Skeletal muscle satellite cell (primary cell): ENCODE measurements at regions not wholly inside any gene's neighbourhood (a gene's known extent, or its start where the extent isn't known, plus 50 kb on each side); places are given as distances from the start of the nearest gene placed in this dataset.

Source experiments
- H3K27me3 ChIP-seq: 2 replicates; pipeline ENCODE4 v1.7.0; 2013; ENCODE audit warnings: low read length; ENCODE audit not compliant: control insufficient read depth, insufficient read depth
- H3K36me3 ChIP-seq: 2 replicates; pipeline ENCODE4 v1.7.0; 2013; ENCODE audit warnings: mild to moderate bottlenecking, control low read depth, low read length; ENCODE audit not compliant: insufficient read depth
- H3K4me1 ChIP-seq: 2 replicates; pipeline ENCODE4 v1.7.0; 2013; ENCODE audit warnings: low read length; ENCODE audit not compliant: control insufficient read depth, insufficient read depth
- H3K4me2 ChIP-seq: 2 replicates; pipeline ENCODE4 v1.7.0; 2013; ENCODE audit warnings: mild to moderate bottlenecking, low read length
- H3K4me3 ChIP-seq: 2 replicates; pipeline ENCODE4 v1.7.0; 2013; ENCODE audit warnings: low read length
- H3K9ac ChIP-seq: 2 replicates; pipeline ENCODE4 v1.7.0; 2013; ENCODE audit warnings: mild to moderate bottlenecking, low read depth, low read length, moderate library complexity
- H3K9me3 ChIP-seq: replicated peaks from 2 replicates; pipeline ENCODE4 v1.7.0; 2013; ENCODE audit warnings: mild to moderate bottlenecking, control low read depth, low read length

- no peaks in the 10 kb centered on the region for H3K9me3 ChIP-seq
- no peak overlapping the region for H3K4me2 ChIP-seq
- no peaks in the 10 kb centered on the region for H3K27me3 ChIP-seq
Observed at GRCh38 chr9:28868228-28868990, 1295.1 kb upstream of the C9orf72 start.

DNA sequence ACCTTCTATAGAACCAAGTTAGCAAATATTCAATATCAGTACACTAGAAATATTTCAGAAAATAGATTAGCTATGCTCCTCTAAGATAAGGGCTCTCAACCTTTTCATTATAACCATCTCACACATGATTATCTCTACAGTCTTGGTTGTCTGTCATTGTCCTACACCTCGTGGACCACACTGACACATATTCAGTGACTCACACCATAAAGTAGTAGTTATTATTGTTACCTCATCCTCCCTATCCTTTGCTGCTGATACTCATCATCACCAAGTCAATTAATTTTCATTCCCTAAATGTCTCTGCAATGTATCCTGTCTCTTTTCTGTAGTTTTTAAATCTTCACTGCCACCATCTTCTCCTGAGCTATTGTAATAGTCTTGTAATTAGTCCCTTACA is 1309.2 kb upstream of the C9orf72 start:
- no peaks in the 10 kb centered on the region for H3K36me3 ChIP-seq
- no peaks in the 10 kb centered on the region for H3K9me3 ChIP-seq
- H3K4me3 ChIP-seq, result no peak overlapping the region
- H3K27me3 ChIP-seq, result no peaks in the 10 kb centered on the region
- no peak overlapping the region for H3K9ac ChIP-seq
- H3K4me1 ChIP-seq, result no peaks in the 10 kb centered on the region
- H3K4me2 ChIP-seq, result no peak overlapping the region

More at GRCh38 chr9:28868228-28868990, 1295.1 kb upstream of the C9orf72 start:
- Histone ChIP-seq H3K4me3 (no peak overlapping the region), H3K4me1 (no peaks in the 10 kb centered on the region), H3K9ac (no peak overlapping the region), H3K36me3 (no peaks in the 10 kb centered on the region)

DNA sequence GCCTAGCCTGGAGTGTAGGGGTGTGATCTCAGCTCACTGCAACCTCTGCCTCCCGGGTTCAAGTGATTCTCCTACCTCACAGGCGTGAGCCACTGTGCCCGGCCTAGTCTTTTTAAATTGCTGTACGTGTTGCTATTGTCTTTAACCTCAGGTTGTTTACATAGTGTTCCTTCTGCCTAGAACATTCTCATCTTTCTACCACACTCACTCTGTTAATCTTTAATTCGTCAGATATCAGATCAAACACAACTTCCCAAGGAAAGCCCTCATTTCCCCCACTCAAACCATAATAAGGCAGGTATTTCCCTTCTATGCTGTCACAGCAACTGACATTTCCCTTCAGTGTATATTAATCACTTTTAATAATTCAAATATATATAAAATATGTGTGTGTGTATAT is 1310.0 kb upstream of the C9orf72 start:
- no peak overlapping the region for H3K4me3 ChIP-seq
- no peak overlapping the region for H3K9ac ChIP-seq
- H3K4me1 ChIP-seq, result no peaks in the 10 kb centered on the region
- no peaks in the 10 kb centered on the region for H3K27me3 ChIP-seq
- H3K4me2 ChIP-seq, result no peak overlapping the region
- no peaks in the 10 kb centered on the region for H3K9me3 ChIP-seq
- H3K36me3 ChIP-seq, result no peaks in the 10 kb centered on the region

DNA sequence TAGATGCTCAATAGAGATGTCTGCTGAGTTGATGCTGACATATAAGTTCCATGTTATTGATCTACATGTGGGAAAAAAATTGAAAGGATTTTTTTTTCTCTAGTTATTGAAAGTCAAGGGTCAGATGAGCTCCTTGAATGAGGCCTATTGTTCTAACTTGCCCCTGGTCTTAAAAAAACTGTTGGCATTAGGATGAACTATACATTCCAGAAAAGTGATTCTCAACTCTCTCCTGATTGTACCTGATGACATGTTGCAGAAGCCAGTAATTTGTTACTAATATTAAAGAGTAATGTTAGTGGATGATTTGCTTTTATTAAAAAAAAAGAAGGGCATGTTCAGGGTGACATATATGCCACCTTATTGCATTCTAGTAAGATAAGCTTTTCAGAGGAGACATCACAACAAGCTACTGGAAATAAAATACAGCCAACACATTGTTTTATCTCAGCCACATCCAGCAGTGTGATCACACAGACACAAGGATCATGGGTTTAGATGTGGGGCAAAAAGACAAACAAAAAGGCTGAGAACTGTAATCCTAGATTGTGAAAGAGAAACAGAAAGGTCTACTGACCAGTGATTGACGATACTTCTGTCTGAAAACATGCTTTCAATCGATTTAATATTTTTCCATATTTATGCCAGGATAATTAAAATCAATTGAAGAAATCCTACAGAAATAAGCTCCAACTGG is 1314.1 kb upstream of the C9orf72 start:
- no peak overlapping the region for H3K9ac ChIP-seq
- no peaks in the 10 kb centered on the region for H3K36me3 ChIP-seq
- no peak overlapping the region for H3K4me2 ChIP-seq
- no peaks in the 10 kb centered on the region for H3K27me3 ChIP-seq
- no peaks in the 10 kb centered on the region for H3K4me1 ChIP-seq
- H3K4me3 ChIP-seq, result no peak overlapping the region
- no peaks in the 10 kb centered on the region for H3K9me3 ChIP-seq

GRCh38 chr9:28888806-28889205 is 1315.5 kb upstream of the C9orf72 start:
- H3K36me3 ChIP-seq, result no peaks in the 10 kb centered on the region
- H3K4me2 ChIP-seq, result no peak overlapping the region

GRCh38 chr9:28892538-28892937 is 1319.3 kb upstream of the C9orf72 start:
- Histone ChIP-seq H3K27me3 (no peaks in the 10 kb centered on the region), H3K4me3 (no peak overlapping the region), H3K9me3 (no peaks in the 10 kb centered on the region), H3K9ac (no peak overlapping the region), H3K4me1 (no peaks in the 10 kb centered on the region), H3K4me2 (no peak overlapping the region), H3K36me3 (no peaks in the 10 kb centered on the region)

More at GRCh38 chr9:28888806-28889205, 1315.5 kb upstream of the C9orf72 start:
- no peaks in the 10 kb centered on the region for H3K27me3 ChIP-seq
- H3K4me1 ChIP-seq, result no peaks in the 10 kb centered on the region
- H3K9ac ChIP-seq, result no peak overlapping the region
- H3K9me3 ChIP-seq, result no peaks in the 10 kb centered on the region
- H3K4me3 ChIP-seq, result no peak overlapping the region

GRCh38 chr9:28899267-28899666 is 1326.0 kb upstream of the C9orf72 start:
- H3K9ac ChIP-seq, result no peak overlapping the region
- no peak overlapping the region for H3K4me3 ChIP-seq
- H3K4me1 ChIP-seq, result no peaks in the 10 kb centered on the region
- H3K36me3 ChIP-seq, result no peaks in the 10 kb centered on the region
- no peaks in the 10 kb centered on the region for H3K27me3 ChIP-seq
- no peaks in the 10 kb centered on the region for H3K9me3 ChIP-seq
- H3K4me2 ChIP-seq, result no peak overlapping the region

DNA sequence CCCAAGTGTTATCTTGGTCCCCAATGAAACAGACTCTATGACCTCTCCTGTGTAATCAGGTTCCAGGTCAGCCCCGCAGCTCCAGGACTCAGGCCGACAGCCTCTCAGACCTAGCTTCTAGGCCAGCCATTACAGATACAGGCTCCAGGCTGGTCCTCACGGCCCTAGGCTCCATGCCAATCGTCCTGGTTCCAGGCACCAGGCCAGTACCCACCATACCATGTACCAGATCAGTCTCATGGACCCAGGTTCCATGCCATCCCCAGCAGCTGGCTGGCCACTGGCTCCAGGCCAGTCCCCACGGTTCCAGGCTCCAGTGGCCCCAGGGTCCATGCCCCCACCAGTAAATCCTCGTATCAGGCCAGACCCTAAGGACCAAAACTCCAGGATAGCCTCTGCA is 1326.6 kb upstream of the C9orf72 start:
- H3K27me3 ChIP-seq, result no peaks in the 10 kb centered on the region
- no peaks in the 10 kb centered on the region for H3K36me3 ChIP-seq
- no peak overlapping the region for H3K9ac ChIP-seq
- no peaks in the 10 kb centered on the region for H3K4me1 ChIP-seq
- H3K4me2 ChIP-seq, result no peak overlapping the region
- no peak overlapping the region for H3K4me3 ChIP-seq
- no peaks in the 10 kb centered on the region for H3K9me3 ChIP-seq

DNA sequence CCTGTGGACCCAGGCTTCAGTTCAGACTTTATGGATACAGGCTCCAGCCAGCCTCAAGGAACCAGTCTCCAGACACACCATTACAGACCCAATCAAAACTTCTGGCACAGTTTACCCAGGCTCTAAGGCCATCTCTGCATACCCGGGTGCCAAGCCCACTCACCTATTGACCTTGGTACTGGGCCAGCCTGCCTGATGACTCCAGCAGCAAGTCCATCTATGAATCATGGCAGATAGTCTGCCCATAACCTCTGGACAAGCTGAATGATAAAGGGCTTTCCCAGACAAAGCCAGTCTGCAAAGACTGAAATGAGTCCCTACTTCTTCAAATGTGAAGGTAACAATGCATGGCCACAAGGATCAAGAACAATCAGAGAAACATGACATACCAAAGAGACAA is 1327.1 kb upstream of the C9orf72 start:
- H3K36me3 ChIP-seq, result no peaks in the 10 kb centered on the region
- no peak overlapping the region for H3K4me3 ChIP-seq
- H3K4me2 ChIP-seq, result no peak overlapping the region
- no peaks in the 10 kb centered on the region for H3K27me3 ChIP-seq
- no peaks in the 10 kb centered on the region for H3K9me3 ChIP-seq
- H3K4me1 ChIP-seq, result no peaks in the 10 kb centered on the region
- no peak overlapping the region for H3K9ac ChIP-seq

DNA sequence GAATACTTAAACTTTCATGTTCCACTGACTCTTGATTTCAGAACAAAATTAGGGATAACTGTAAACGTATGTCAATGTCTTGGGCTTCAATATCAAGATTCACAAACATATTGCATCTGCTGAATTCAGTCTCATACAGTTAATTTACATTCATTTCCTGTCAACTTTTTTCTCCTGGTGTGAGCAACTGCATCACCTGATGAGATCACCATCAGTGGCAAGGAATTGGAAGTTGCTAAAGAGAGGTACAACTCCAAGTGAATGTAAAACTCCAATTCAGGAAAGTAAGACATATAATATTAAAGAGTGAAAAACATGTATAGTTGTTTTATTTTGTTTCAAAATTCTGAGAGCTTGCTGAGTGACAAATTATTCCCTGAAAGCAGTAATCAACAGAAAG is 1336.2 kb upstream of the C9orf72 start:
- no peaks in the 10 kb centered on the region for H3K9me3 ChIP-seq
- H3K4me1 ChIP-seq, result no peaks in the 10 kb centered on the region
- H3K4me3 ChIP-seq, result no peak overlapping the region
- H3K4me2 ChIP-seq, result no peak overlapping the region
- no peaks in the 10 kb centered on the region for H3K27me3 ChIP-seq
- no peaks in the 10 kb centered on the region for H3K36me3 ChIP-seq
- H3K9ac ChIP-seq, result no peak overlapping the region

DNA sequence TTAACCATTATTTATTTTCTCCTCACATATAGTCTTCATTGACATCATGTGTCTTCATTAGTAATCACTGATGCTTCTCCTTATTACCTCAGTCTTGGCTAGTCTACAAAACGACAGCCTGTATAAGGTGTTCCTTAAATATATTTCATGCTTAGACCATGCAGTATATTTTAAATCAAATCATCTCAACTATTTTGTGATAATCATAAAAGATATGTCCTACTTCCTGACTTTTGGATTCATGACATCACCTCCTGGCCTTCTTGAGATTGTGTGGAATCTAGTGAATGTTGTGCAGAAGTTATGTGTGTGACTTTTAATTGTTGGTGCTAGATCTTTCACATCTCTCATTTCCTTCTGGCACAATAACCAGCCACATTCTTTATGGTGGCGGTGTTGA is 1339.3 kb upstream of the C9orf72 start:
- Histone ChIP-seq H3K27me3 (no peaks in the 10 kb centered on the region), H3K36me3 (no peaks in the 10 kb centered on the region), H3K4me3 (no peak overlapping the region), H3K9me3 (no peaks in the 10 kb centered on the region), H3K9ac (no peak overlapping the region), H3K4me1 (no peaks in the 10 kb centered on the region), H3K4me2 (no peak overlapping the region)
